H9 (cell line): ENCODE measurements at regions not wholly inside any gene's neighbourhood (a gene's known extent, or its start where the extent isn't known, plus 50 kb on each side); places are given as distances from the start of the nearest gene placed in this dataset.

Source experiments
- DNase-seq: peaks from one replicate; pipeline ENCODE4 v3.0.0-alpha.2; 2017
- H2AFZ ChIP-seq: one replicate; pipeline ENCODE4 v1.6.1; 2013; ENCODE audit warnings: mild to moderate bottlenecking, low read length, control low read depth, moderate library complexity
- H2AK5ac ChIP-seq: 2 replicates; pipeline ENCODE4 v1.6.1; 2013; ENCODE audit warnings: low read length, control low read depth, mixed read lengths; ENCODE audit not compliant: insufficient read length
- H2BK120ac ChIP-seq: one replicate; pipeline ENCODE4 v1.6.1; 2013; ENCODE audit warnings: low read depth, mild to moderate bottlenecking, low read length, control low read depth, inconsistent platforms; ENCODE audit not compliant: poor library complexity, severe bottlenecking
- H2BK12ac ChIP-seq: 2 replicates; pipeline ENCODE4 v1.6.1; 2013; ENCODE audit warnings: low read length, control low read depth, mixed read lengths, low read depth; ENCODE audit not compliant: insufficient read length
- H2BK15ac ChIP-seq: 2 replicates; pipeline ENCODE4 v1.6.1; 2013; ENCODE audit warnings: low read depth, low read length, control low read depth
- H2BK20ac ChIP-seq: one replicate; pipeline ENCODE4 v1.6.1; 2013; ENCODE audit warnings: low read depth, mild to moderate bottlenecking, low read length, control low read depth, inconsistent platforms; ENCODE audit not compliant: poor library complexity, severe bottlenecking
- H2BK5ac ChIP-seq: 2 replicates; pipeline ENCODE4 v1.6.1; 2013; ENCODE audit warnings: low read length, control low read depth, mixed read lengths; ENCODE audit not compliant: insufficient read length
- H3K14ac ChIP-seq: 2 replicates; pipeline ENCODE4 v1.6.1; 2013; ENCODE audit warnings: low read length, control low read depth; ENCODE audit not compliant: insufficient read depth
- H3K18ac ChIP-seq: 2 replicates; pipeline ENCODE4 v1.6.1; 2013; ENCODE audit warnings: low read depth, mild to moderate bottlenecking, mixed read lengths, low read length, control low read depth; ENCODE audit not compliant: insufficient read length
- H3K23ac ChIP-seq: 2 replicates; pipeline ENCODE4 v1.6.1; 2013; ENCODE audit warnings: low read length, control low read depth, mixed read lengths, low read depth; ENCODE audit not compliant: insufficient read length
- H3K23me2 ChIP-seq: 2 replicates; pipeline ENCODE4 v1.6.1; 2013; ENCODE audit warnings: low read depth, mild to moderate bottlenecking, mixed read lengths, low read length, control low read depth; ENCODE audit not compliant: insufficient read length, poor library complexity, severe bottlenecking
- H3K27ac ChIP-seq: 2 replicates; pipeline ENCODE4 v1.5.1; 2013; ENCODE audit warnings: low read length, control low read depth, mixed read lengths, low read depth; ENCODE audit not compliant: insufficient read length
- H3K27me3 ChIP-seq: 2 replicates; pipeline ENCODE4 v1.6.1; 2013; ENCODE audit warnings: low read length, control low read depth, inconsistent platforms; ENCODE audit not compliant: insufficient read depth
- H3K4ac ChIP-seq: 2 replicates; pipeline ENCODE4 v1.6.1; 2013; ENCODE audit warnings: low read depth, mild to moderate bottlenecking, control low read depth, inconsistent platforms, low read length, moderate library complexity
- H3K4me1 ChIP-seq: 2 replicates; pipeline ENCODE4 v1.6.1; 2013; ENCODE audit warnings: low read length, control low read depth, inconsistent platforms; ENCODE audit not compliant: insufficient read depth
- H3K4me2 ChIP-seq: 2 replicates; pipeline ENCODE4 v1.6.1; 2013; ENCODE audit warnings: low read length, control low read depth, mixed read lengths; ENCODE audit not compliant: insufficient read length, insufficient read depth
- H3K56ac ChIP-seq: 2 replicates; pipeline ENCODE4 v1.6.1; 2013; ENCODE audit warnings: low read depth, mild to moderate bottlenecking, mixed read lengths, low read length, control low read depth; ENCODE audit not compliant: insufficient read length
- H3K79me1 ChIP-seq: 2 replicates; pipeline ENCODE4 v1.6.1; 2013; ENCODE audit warnings: low read depth, mild to moderate bottlenecking, moderate library complexity, low read length, control low read depth, inconsistent platforms; ENCODE audit not compliant: insufficient read depth, poor library complexity, severe bottlenecking
- H3K79me2 ChIP-seq: 2 replicates; pipeline ENCODE4 v1.6.1; 2013; ENCODE audit warnings: low read length, control low read depth, inconsistent platforms; ENCODE audit not compliant: insufficient read depth
- H3K9ac ChIP-seq: 2 replicates; pipeline ENCODE4 v1.6.1; 2013; ENCODE audit warnings: low read length, control low read depth, mixed read lengths; ENCODE audit not compliant: insufficient read length; ENCODE audit errors: extremely low read depth
- H3K9me3 ChIP-seq: one replicate; pipeline ENCODE4 v1.6.1; 2013; ENCODE audit warnings: low read depth, low read length, inconsistent platforms; ENCODE audit not compliant: control insufficient read depth
- H3T11ph ChIP-seq: one replicate; pipeline ENCODE4 v1.6.1; 2013; ENCODE audit warnings: mild to moderate bottlenecking, low read length, control low read depth, inconsistent platforms
- H4K20me1 ChIP-seq: one replicate; pipeline ENCODE4 v1.6.1; 2013; ENCODE audit not compliant: control insufficient read depth, insufficient read length, insufficient read depth
- H4K5ac ChIP-seq: 2 replicates; pipeline ENCODE4 v1.6.1; 2013; ENCODE audit warnings: low read depth, mild to moderate bottlenecking, mixed read lengths, low read length, control low read depth; ENCODE audit not compliant: insufficient read length
- H4K8ac ChIP-seq: replicated peaks from 2 replicates; pipeline ENCODE4 v1.6.1; 2013; ENCODE audit warnings: low read length, control low read depth, mixed read lengths, low read depth; ENCODE audit not compliant: insufficient read length
- H4K91ac ChIP-seq: 2 replicates; pipeline ENCODE4 v1.6.1; 2013; ENCODE audit warnings: low read depth, mild to moderate bottlenecking, moderate library complexity, mixed read lengths, low read length, control low read depth; ENCODE audit not compliant: insufficient read length
- H3K27ac Mint-ChIP-seq, 3 experiments: 2 replicates in 2 of 3; 3 replicates in 1 of 3; pipeline ENCODE4 v1.8.0; 2020 to 2021; ENCODE audit warnings: mixed read lengths in 3 of 3, mild to moderate bottlenecking in 1 of 3, moderate library complexity in 1 of 3
- H3K27me3 Mint-ChIP-seq: 2 replicates; pipeline ENCODE4 v1.8.0; 2021; ENCODE audit warnings: low read depth, mild to moderate bottlenecking, moderate library complexity, mixed read lengths
- H3K36me3 Mint-ChIP-seq, 3 experiments: 2 replicates in 2 of 3; 3 replicates in 1 of 3; pipeline ENCODE4 v1.8.0; 2020 to 2021; ENCODE audit warnings: low read depth in 3 of 3, mixed read lengths in 3 of 3; ENCODE audit not compliant: insufficient read depth in 1 of 3
- H3K4me1 Mint-ChIP-seq, 2 experiments: 2 replicates each; pipeline ENCODE4 v1.8.0; 2020; ENCODE audit warnings: mixed read lengths in 2 of 2
- H3K4me3 Mint-ChIP-seq, 2 experiments: 2 replicates in 1 of 2; 3 replicates in 1 of 2; pipeline ENCODE4 v1.8.0; 2020 to 2021; ENCODE audit warnings: mild to moderate bottlenecking in 2 of 2, mixed read lengths in 2 of 2, moderate library complexity in 1 of 2
- H3K9me3 Mint-ChIP-seq, 2 experiments: 2 replicates in 1 of 2; 3 replicates in 1 of 2; pipeline ENCODE4 v1.8.0; 2020; ENCODE audit warnings: mild to moderate bottlenecking in 2 of 2, mixed read lengths in 2 of 2, moderate library complexity in 1 of 2
- CTCF ChIP-seq: fragments of 200-600 bp; sonication (generic); conservative IDR thresholded peaks from 3 replicates; pipeline ENCODE4 v1.8.0; 2021; ENCODE audit warnings: antibody characterized with exemption, mild to moderate bottlenecking
- WGBS: extraction: QIAGEN DNeasy Blood & Tissue Kit; methylation state at CpG from one replicate; pipeline ENCODE4 v1.1.7; 2013; ENCODE audit warnings: missing lambda C conversion rate, low lambda C conversion rate, mixed read lengths; ENCODE audit not compliant: insufficient read length; ENCODE audit errors: extremely low coverage; 5-methylcytosine and 5-hydroxymethylcytosine counted together

GRCh38 chr6:118705544-118706491 lies 54.4 kb upstream of the CEP85L start:
- Mint-ChIP-seq H3K4me3 (peak overlapping the region in 1 of 2 experiments; percentile 47; a peak in 2 of 5 replicates), H3K4me1 (peaks cover 39 to 40% of the 10 kb centered on the region in 2 experiments), H3K9me3 (no peaks in the 10 kb centered on the region), H3K27ac (peak overlapping the region; percentile 25 to 94 (median 25); a peak in 4 of 7 replicates), H3K27me3 (no peaks in the 10 kb centered on the region), H3K36me3 (no peaks in the 10 kb centered on the region)
- peaks cover 17% of the 10 kb centered on the region; the same call in 1 of the 2 replicates for H3K4me1 ChIP-seq
- H3K23me2 ChIP-seq = no peaks in the 10 kb centered on the region
- H3K79me2 ChIP-seq = no peaks in the 10 kb centered on the region
- H3K18ac ChIP-seq = no peak overlapping the region
- H3T11ph ChIP-seq = no peak overlapping the region
- no peak overlapping the region for H3K14ac ChIP-seq
- no peak overlapping the region for H4K91ac ChIP-seq
- H4K8ac ChIP-seq = no peak overlapping the region
- no peak overlapping the region for H2BK15ac ChIP-seq
- no peak overlapping the region for H2BK120ac ChIP-seq
- H3K23ac ChIP-seq = no peak overlapping the region
- TF ChIP-seq CTCF = no peak
- peak; percentile 64 for DNase-seq
- peak overlapping the region; percentile 67 for H3K27ac ChIP-seq
- WGBS = no CpG with 5 or more reads among the region's 4 CpGs
- no peaks in the 10 kb centered on the region for H3K9me3 ChIP-seq
- H2BK5ac ChIP-seq = no peak overlapping the region
- peak overlapping the region; percentile 31 for H3K4me2 ChIP-seq
- H2BK20ac ChIP-seq = no peak overlapping the region
- H3K56ac ChIP-seq = no peak overlapping the region
- H3K27me3 ChIP-seq = no peaks in the 10 kb centered on the region
- H3K9ac ChIP-seq = no peak overlapping the region
- H2AK5ac ChIP-seq = no peak overlapping the region
- no peak overlapping the region for H2BK12ac ChIP-seq
- no peaks in the 10 kb centered on the region for H4K20me1 ChIP-seq
- H2AFZ ChIP-seq = no peak overlapping the region
- no peak overlapping the region for H3K4ac ChIP-seq
- H3K79me1 ChIP-seq = no peaks in the 10 kb centered on the region
- H4K5ac ChIP-seq = no peak overlapping the region
